NCI-H524 treated with DMSO at 0.1 percent for 48 hours (cell line): ENCODE measurements at regions not wholly inside any gene's neighbourhood (a gene's known extent, or its start where the extent isn't known, plus 50 kb on each side); places are given as distances from the start of the nearest gene placed in this dataset.

ENCODE experiments used
- DNase-seq: peaks from one replicate; lab custom pipeline; 2025; lab: John Stamatoyannopoulos, UW

DNA sequence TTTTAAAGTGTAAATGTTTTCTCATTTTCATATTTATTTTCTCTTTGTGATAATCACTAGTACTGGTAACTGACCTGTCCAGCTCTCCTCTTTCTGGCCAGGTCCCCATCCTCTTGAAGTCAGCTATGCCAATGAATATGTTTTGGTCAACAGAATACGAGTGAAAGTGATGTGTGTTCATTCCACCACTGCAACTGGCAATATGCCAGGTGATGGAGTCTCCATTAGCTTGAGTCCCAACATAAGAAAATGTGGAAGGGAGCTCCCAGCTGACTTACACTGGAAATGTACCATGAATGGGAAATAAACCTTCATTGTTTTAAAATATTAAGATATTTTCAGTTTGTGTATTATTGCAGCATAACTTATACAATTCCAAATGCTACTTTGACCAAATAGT is 75.8 kb downstream of the CCDC34 start:
- DNase-seq, result no peak

GRCh38 chr11:27285761-27286160 is 77.3 kb downstream of the CCDC34 start:
- DNase-seq, result no peak

GRCh38 chr11:27282806-27283205 is 80.2 kb downstream of the CCDC34 start:
- no peak for DNase-seq

- no peak for DNase-seq
These were observed 81.0 kb downstream of the CCDC34 start for GRCh38 chr11:27281740-27282590.

DNA sequence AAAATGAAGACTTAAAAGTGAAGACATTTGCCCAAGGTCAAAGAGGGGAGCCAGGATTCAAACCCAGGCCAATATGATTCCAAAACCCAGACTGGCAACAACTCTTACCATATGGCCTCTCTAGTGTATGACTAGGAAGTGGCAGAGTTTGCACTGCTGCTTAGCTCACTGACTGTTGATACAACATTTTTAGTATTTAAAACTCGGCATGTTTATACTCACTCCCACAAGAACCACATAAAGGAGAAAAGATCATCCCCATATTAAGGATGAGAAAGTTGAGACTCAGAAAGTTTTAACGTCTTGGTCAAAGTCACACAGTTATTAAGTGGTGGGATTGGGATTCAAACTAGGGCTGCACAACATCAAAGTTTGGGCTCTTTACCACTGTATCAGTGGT is 81.7 kb downstream of the CCDC34 start:
- no peak for DNase-seq

DNA sequence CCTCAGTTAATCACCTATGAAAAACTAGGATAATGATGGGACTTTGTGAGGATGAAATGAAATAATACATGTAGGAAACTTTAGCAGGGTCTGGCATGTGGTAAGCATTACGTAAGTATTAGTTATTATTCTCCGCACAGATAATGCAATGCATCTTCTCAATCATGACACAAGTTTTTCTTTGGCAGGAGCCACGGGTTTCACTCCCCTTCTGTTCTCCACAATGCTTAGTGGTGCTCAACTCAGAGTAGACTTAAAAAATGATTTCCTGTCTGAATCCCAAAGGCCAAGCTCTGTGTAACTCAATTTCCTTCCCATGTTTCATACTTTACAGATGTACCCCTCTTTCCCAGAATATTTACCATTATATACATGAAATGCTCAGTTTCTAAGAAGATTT is 82.9 kb downstream of the CCDC34 start:
- no peak for DNase-seq

DNA sequence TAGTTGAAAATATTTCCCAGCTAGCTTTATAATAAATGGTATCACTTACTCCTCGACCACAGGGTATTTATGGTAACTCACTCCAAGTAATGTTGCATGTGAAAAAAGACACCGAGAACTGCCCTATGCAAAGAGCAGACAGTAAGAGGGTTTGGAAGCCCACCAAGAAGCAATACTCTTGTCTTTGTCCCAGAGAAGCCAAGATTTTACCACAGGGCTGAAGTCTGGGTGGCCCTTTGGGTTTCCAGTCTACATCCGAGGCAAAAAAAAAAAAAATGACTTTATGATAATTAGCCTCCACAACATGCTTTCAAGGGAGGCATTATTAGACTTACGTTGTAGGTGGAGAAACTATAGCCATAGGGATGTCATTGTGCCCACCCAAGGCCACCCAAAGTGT is 83.6 kb downstream of the CCDC34 start:
- DNase-seq, result no peak

GRCh38 chr11:27277843-27278242 is 85.2 kb downstream of the CCDC34 start:
- DNase-seq, result no peak

- no peak for DNase-seq
These were observed 86.9 kb downstream of the CCDC34 start for GRCh38 chr11:27276141-27276540.

DNA sequence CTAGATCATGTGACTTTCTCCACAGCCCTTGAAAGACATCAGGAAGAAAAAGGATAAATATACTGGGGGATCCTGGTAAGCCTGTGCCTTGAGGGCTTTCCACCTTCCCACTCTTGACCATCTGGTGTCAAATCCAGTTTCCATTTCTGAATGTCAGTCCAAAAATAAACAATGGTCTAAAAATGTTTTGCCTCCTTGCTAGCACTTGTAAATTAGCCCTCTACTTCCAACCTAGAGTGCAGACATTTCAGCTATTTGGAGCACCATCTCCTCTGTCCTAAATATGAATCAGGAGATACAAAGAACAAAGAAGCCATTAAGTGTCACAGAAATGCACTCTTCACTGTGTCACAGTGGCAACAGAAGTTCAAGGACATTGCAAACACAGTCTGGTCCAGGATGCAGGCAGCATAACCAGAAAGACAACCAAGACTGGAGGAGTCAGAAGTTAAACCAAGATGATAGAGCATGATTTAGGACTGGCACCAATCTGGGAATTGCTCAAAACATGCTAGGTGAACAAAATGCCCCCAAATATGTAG is 88.1 kb downstream of the CCDC34 start:
- no peak for DNase-seq

GRCh38 chr11:27266125-27266524 is 96.9 kb downstream of the CCDC34 start:
- no peak for DNase-seq

DNA sequence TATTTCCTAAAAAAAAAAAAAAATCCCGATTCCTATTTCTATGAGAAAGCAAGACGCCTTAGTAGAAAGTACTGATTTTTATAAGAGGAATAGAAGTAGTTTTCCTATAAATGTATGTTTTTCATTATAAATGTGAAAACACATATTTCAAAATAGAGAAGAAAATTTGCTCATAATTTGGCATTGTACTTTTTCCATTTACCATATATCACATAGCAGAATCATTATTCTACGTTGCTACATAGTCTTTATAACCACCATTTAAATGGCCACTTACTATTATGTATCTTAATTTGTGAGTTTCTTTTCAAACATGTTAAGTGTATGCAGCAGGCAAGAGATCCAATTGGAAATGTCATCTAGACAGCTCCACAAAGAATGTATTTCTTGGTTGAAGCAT is 99.0 kb downstream of the CCDC34 start:
- DNase-seq, result no peak

- DNase-seq, result no peak
These were observed 100.0 kb downstream of the CCDC34 start for GRCh38 chr11:27263046-27263445.

DNA sequence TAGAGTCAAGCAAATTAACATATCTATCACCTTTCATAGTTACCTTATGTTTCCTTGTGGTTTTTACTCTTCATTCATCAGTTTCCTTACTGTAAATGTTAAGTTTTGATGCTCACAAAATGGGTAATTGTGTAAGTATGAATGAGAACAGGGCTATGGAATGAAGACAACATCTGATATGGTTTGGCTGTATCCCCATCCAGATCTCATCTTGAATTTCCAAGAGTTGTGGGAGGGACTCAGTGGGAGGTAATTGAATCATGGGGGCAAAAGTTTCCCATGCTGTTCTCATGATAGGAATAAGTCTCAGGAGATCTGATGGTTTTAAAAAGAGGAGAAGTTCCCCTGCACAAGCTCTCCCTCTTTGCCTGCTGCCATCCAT is 107.6 kb downstream of the CCDC34 start:
- no peak for DNase-seq

DNA sequence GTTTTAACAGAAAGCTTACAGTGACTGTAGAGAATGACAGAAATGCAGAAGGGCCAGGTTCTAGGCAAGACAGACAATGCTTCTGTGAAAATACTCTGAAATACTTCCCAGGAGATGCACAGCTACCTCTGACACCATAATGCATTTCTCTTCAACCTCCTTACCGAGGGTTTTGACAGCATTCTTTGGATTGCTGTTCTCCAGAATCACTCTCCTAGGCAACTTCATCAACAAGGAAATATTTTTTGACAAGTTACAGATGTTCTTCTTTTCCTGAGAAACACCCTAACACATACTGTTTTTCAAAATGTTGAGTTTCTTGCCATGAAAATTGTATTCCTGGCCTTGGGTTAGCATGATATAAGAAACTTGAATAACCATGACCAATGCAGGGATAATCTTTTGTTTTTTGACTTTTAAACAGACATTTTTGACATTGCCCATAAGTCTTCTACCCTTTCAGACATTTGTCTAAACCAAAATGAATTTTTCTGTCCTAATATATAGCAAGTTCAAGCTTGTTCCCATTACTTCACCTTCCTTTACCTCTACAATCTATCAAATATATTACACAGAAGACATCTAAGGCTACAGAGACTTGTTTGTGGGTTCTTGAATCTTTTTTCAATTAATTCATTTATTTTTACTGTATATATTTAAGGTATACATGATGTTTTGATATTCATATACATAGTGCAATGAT is 108.1 kb downstream of the CCDC34 start:
- no peak for DNase-seq

GRCh38 chr11:27253224-27253623 is 109.8 kb downstream of the CCDC34 start:
- no peak for DNase-seq

GRCh38 chr11:27250867-27251665 is 111.9 kb downstream of the CCDC34 start:
- no peak for DNase-seq

- no peak for DNase-seq
These were observed 114.2 kb downstream of the CCDC34 start for GRCh38 chr11:27248576-27249509.

DNA sequence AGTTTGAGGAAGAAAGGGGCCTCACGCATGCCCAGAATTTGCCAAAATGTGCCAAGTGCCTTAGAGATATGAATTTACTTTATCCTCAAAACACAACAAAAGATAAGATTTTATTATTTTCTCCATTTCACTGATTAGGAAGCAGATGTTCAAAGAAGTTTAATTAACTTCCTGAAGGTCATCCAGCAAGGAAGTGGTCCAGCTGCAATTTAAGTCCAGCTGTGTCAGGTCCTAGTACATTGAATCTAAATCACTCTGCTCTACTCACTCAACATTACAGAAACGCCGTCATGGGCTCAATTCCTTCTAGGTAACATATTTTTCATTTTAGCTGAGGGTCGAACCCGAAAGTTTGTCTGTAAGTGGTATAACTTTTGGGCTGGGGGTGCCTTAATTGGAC is 115.4 kb downstream of the CCDC34 start:
- no peak for DNase-seq

- no peak for DNase-seq
These were observed 116.1 kb downstream of the CCDC34 start for GRCh38 chr11:27246925-27247324.

DNA sequence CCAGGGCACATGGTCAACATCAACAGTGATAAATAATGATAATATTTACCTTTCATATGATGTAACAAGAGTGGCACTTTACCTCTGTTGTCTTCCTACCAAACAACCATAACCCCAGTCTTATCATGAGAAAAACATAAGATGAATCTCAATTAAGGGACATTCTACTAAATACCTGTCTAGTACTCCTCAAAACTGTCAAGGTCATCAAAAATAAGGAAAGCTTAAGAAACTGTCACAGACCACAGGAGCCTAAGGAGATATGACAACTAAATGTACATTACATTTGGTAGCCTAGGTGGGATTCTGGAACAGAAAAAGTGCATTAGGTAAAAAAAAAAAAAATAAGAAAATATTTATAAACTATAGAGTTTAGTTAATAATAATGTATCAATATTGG is 118.1 kb downstream of the CCDC34 start:
- DNase-seq, result no peak
